SK-N-SH (cell line): ENCODE measurements at regions not wholly inside any gene's neighbourhood (a gene's known extent, or its start where the extent isn't known, plus 50 kb on each side); places are given as distances from the start of the nearest gene placed in this dataset.
"Not testable (repeated sequence)": the region's sequence is repeated elsewhere in the genome, so short reads cannot be mapped to it uniquely, and the experiment has no call there.

Experiments
- GABPA ChIP-seq: IDR thresholded peaks from 2 replicates; pipeline ENCODE4 v1.4.0; 2012; ENCODE audit warnings: low read depth, mild to moderate bottlenecking
- JUND ChIP-seq: IDR thresholded peaks from 2 replicates; pipeline ENCODE4 v1.4.0; 2012
- SIN3A ChIP-seq: IDR thresholded peaks from 2 replicates; pipeline ENCODE4 v1.6.1; 2012; ENCODE audit warnings: low read depth, mild to moderate bottlenecking, low read length, moderate library complexity, borderline replicate concordance
- TAF1 ChIP-seq: IDR thresholded peaks from 2 replicates; pipeline ENCODE4 v1.6.1; 2012; ENCODE audit warnings: low read depth, mild to moderate bottlenecking, low read length, moderate library complexity, borderline replicate concordance
- TF ChIP-seq, protein P1 (sequence below): fragments of 200-600 bp; sonication (generic); IDR thresholded peaks from 2 replicates; pipeline ENCODE4 v1.6.1; 2017; ENCODE audit warnings: antibody characterized with exemption, mild to moderate bottlenecking, moderate library complexity
- TF ChIP-seq, protein P2 (sequence below): IDR thresholded peaks from 2 replicates; pipeline ENCODE4 v1.4.0; 2012; ENCODE audit warnings: low read depth, borderline replicate concordance

DNA sequence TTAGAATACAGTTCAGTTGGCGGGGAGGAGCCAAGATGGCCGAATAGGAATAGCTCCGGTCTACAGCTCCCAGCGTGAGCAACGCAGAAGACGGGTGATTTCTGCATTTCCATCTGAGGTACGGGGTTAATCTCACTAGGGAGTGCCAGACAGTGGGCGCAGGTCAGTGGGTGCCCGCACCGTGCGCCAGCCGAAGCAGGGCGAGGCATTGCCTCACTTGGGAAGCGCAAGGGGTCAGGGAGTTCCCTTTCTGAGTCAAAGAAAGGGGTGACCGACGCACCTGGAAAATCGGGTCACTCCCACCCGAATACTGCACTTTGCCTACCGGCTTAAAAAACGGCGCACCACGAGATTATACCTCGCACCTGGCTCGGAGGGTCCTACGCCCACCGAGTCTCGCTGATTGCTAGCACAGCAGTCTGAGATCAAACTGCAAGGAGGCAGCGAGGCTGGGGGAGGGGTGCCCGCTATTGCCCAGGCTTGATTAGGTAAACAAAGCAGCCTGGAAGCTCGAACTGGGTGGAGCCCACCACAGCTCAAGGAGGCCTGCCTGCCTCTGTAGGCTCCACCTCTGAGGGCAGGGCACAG, 631.5 kb upstream of the NECTIN3 start:
- not testable (repeated sequence) for TF ChIP-seq JUND, SIN3A, GABPA, TAF1
- TF ChIP-seq, protein P1, sequence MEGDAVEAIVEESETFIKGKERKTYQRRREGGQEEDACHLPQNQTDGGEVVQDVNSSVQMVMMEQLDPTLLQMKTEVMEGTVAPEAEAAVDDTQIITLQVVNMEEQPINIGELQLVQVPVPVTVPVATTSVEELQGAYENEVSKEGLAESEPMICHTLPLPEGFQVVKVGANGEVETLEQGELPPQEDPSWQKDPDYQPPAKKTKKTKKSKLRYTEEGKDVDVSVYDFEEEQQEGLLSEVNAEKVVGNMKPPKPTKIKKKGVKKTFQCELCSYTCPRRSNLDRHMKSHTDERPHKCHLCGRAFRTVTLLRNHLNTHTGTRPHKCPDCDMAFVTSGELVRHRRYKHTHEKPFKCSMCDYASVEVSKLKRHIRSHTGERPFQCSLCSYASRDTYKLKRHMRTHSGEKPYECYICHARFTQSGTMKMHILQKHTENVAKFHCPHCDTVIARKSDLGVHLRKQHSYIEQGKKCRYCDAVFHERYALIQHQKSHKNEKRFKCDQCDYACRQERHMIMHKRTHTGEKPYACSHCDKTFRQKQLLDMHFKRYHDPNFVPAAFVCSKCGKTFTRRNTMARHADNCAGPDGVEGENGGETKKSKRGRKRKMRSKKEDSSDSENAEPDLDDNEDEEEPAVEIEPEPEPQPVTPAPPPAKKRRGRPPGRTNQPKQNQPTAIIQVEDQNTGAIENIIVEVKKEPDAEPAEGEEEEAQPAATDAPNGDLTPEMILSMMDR = not testable (repeated sequence)
- TF ChIP-seq, protein P2, sequence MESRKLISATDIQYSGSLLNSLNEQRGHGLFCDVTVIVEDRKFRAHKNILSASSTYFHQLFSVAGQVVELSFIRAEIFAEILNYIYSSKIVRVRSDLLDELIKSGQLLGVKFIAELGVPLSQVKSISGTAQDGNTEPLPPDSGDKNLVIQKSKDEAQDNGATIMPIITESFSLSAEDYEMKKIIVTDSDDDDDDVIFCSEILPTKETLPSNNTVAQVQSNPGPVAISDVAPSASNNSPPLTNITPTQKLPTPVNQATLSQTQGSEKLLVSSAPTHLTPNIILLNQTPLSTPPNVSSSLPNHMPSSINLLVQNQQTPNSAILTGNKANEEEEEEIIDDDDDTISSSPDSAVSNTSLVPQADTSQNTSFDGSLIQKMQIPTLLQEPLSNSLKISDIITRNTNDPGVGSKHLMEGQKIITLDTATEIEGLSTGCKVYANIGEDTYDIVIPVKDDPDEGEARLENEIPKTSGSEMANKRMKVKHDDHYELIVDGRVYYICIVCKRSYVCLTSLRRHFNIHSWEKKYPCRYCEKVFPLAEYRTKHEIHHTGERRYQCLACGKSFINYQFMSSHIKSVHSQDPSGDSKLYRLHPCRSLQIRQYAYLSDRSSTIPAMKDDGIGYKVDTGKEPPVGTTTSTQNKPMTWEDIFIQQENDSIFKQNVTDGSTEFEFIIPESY = not testable (repeated sequence)
